HFF-Myc (cell line): ENCODE measurements at regions not wholly inside any gene's neighbourhood (a gene's known extent, or its start where the extent isn't known, plus 50 kb on each side); places are given as distances from the start of the nearest gene placed in this dataset.

ENCODE experiments used
- DNase-seq: peaks from one replicate; pipeline ENCODE4 v3.0.0-alpha.2; 2011; ENCODE audit warnings: low read depth; ENCODE audit errors: extremely low read depth
- H3K4me3 ChIP-seq: replicated peaks from 2 replicates; pipeline ENCODE4 v1.5.1; 2011; ENCODE audit warnings: low read depth, mild to moderate bottlenecking, control low read depth, low read length
- CTCF ChIP-seq: IDR thresholded peaks from 2 replicates; pipeline ENCODE4 v1.5.1; 2012; ENCODE audit warnings: mild to moderate bottlenecking, low read depth, low read length, control low read depth; ENCODE audit errors: missing control alignments

GRCh38 chr6:170180671-170181337 lies 110.1 kb downstream of the DLL1 start:
- DNase-seq, result no peak
- H3K4me3 ChIP-seq, result no peak overlapping the region
- TF ChIP-seq CTCF, result no peak

- H3K4me3 ChIP-seq, result no peak overlapping the region
- DNase-seq, result no peak
- no peak for TF ChIP-seq CTCF
Measured at GRCh38 chr6:170179616-170180324, 111.1 kb downstream of the DLL1 start.

- TF ChIP-seq CTCF, result no peak
- peak; percentile 20 for DNase-seq
- no peak overlapping the region for H3K4me3 ChIP-seq
Measured at GRCh38 chr6:170178561-170179477, 112.1 kb downstream of the DLL1 start.

- no peak for DNase-seq
- no peak overlapping the region for H3K4me3 ChIP-seq
- no peak for TF ChIP-seq CTCF
Measured at GRCh38 chr6:170177772-170178560, 112.9 kb downstream of the DLL1 start.

- no peak overlapping the region for H3K4me3 ChIP-seq
- no peak for DNase-seq
- TF ChIP-seq CTCF, result no peak
Measured at GRCh38 chr6:170176898-170177771, 113.7 kb downstream of the DLL1 start.
